GM19099 (cell line): ENCODE measurements at regions not wholly inside any gene's neighbourhood (a gene's known extent, or its start where the extent isn't known, plus 50 kb on each side); places are given as distances from the start of the nearest gene placed in this dataset.

Source experiments
- POLR2A ChIP-seq: IDR thresholded peaks from 3 replicates; pipeline ENCODE4 v1.6.1; 2011; ENCODE audit warnings: low read depth; ENCODE audit not compliant: insufficient read length; ENCODE audit errors: extremely low read depth

- TF ChIP-seq POLR2A, result no peak
Measured at GRCh38 chr7:46908770-46909169, 673.1 kb downstream of the TNS3 start.

GRCh38 chr7:46902463-46902862, 679.4 kb downstream of the TNS3 start:
- TF ChIP-seq POLR2A, result no peak

- TF ChIP-seq POLR2A, result no peak
Measured at GRCh38 chr7:46900312-46901263, 681.3 kb downstream of the TNS3 start.

GRCh38 chr7:46897381-46897780, 684.5 kb downstream of the TNS3 start:
- no peak for TF ChIP-seq POLR2A

DNA sequence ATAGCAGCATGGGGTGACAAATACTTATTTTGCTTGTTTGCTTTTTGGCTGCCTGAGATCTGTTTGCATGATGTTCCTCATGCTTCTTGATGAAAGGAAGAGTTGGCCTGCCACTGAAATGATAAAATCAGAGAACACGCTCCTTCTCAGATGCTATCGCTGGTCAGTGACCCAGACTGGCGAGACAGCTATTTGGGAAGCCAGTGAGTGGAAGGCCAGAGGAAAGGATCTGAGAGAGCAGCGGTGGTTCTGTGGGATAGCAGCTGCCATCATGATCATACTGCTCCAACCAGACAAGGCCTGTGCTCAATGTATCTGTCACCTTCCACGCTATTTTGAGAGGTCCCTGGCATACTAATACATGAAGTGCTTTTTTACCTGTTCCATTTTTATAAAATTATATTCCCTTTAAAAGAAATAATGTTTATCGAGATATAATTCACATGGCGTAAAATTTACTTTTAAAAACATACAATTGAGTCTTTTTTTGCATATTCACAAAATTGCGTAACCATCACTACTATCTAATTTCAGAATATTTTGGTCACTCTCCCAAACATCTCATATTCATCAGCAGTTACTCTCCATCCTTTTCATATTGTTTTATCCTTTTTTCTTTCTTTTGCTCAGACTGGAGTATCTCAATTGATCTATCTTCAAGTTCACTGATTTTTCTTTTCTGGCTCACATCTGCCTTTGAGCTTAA, 695.1 kb downstream of the TNS3 start:
- TF ChIP-seq POLR2A, result no peak

DNA sequence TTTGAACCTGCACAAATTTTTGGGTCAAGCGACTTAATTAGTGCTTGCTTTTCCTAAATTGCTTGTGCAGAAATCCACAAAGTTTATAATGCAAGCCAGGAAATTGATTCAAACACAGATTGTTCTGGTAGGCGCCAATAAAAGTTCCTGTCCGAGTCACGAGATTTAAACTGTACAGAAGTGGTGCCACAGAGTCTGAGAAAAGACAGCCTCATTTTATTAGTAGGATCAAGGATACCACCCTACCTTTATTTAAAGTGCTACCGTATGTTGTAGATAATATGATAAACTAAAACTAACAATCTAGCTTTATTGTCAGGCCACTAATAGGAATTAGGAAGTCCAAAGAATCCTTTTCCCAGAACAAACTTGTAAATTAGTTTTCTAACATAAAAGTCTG, 696.7 kb downstream of the TNS3 start:
- no peak for TF ChIP-seq POLR2A

GRCh38 chr7:46881507-46882127, 700.3 kb downstream of the TNS3 start:
- no peak for TF ChIP-seq POLR2A

- TF ChIP-seq POLR2A, result no peak
Measured at GRCh38 chr7:46880508-46881196, 701.3 kb downstream of the TNS3 start.

- no peak for TF ChIP-seq POLR2A
Measured at GRCh38 chr7:46879783-46880182, 702.1 kb downstream of the TNS3 start.

GRCh38 chr7:46871516-46871915, 710.4 kb downstream of the TNS3 start:
- TF ChIP-seq POLR2A, result no peak

GRCh38 chr7:46864716-46865115, 717.2 kb downstream of the TNS3 start:
- no peak for TF ChIP-seq POLR2A

DNA sequence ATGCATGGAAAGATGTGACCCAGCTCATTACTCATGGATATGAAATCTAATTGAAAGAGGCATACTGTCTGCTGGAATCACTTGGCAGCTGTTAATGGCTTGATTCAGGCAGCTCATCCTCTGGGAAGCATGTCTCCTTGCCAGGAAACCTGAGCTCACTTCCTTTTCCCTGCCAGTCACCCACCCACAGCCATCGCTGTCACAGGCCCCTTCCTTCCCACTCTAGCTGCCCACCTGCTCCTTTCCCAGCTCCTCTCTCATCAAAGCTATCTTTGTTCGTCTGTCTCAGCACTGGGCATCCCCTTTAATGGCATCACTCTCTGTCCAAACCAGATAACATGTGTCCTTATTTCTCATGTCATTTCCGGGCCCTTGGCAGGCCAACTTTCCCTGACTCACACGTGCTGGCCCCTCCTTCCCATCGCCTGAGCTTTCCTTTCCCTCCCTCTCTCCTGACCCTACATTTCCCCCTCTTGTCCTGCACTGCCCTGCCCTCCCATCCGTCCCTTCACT, 721.9 kb downstream of the TNS3 start:
- TF ChIP-seq POLR2A, result no peak

- no peak for TF ChIP-seq POLR2A
Measured at GRCh38 chr7:46855851-46856250, 726.1 kb downstream of the TNS3 start.

DNA sequence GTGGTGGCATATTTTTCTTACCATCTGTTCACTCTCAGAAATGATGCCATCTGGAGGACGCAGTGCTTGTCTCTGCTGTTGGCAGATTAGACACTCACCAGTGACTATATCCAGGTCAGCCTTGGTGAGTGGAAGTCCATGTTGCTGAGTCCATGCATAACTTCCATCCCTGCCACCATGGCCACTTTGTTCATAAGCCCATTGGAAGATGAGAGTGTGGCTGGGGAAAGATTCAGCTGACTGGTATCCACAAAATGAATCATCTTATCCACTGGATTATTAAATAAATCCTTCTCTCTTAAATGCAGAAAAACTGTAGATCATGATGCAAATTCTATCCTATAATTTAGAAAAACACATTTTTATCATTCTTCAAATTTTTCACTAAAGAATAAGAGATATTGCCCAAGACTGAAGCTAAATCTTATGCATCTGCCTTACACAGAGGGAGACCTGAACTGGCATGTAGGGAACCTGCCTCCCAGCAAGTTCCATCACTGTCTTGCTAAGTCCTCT, 726.9 kb downstream of the TNS3 start:
- no peak for TF ChIP-seq POLR2A
